ENCODE measurements at regions not wholly inside any gene's neighbourhood (a gene's known extent, or its start where the extent isn't known, plus 50 kb on each side); places are given as distances from the start of the nearest gene placed in this dataset.
"Not testable (repeated sequence)": the region's sequence is repeated elsewhere in the genome, so short reads cannot be mapped to it uniquely, and the experiment has no call there.

- H2AK5ac ChIP-seq (ENCODE audit: low read depth, low read length), result no peak overlapping the region
- H3K4ac ChIP-seq (ENCODE audit: low read length), result no peak overlapping the region
- H3K4me3 ChIP-seq (ENCODE audit: low read length in 2 of 2), result no peak overlapping the region
- peaks cover 0 to 4% of the 10 kb centered on the region in 2 donors for H3K9me3 ChIP-seq (replicated peaks in 1 of 2; ENCODE audit: control insufficient read depth in 2 of 2, insufficient read depth in 1 of 2, low read depth in 1 of 2, low read length in 2 of 2)
- H3K27me3 ChIP-seq (ENCODE audit: control insufficient read depth in 3 of 3, insufficient read depth in 3 of 3, low read depth in 1 of 3, low read length in 3 of 3), result no peaks in the 10 kb centered on the region
- H3K4me2 ChIP-seq (ENCODE audit: insufficient read depth, low read length, poor library complexity, severe bottlenecking), result no peak overlapping the region
- H2AFZ ChIP-seq (ENCODE audit: low read length), result no peak overlapping the region
- no CpG with 5 or more reads among the region's 4 CpGs for WGBS, 2 donors (ENCODE audit: extremely low coverage in 2 of 2, insufficient read length in 2 of 2, insufficient replicate concordance in 1 of 2)
- no peak for DNase-seq (ENCODE audit: low spot score)
- no peaks in the 10 kb centered on the region for H3K36me3 ChIP-seq (replicated peaks in 1 of 2; ENCODE audit: control insufficient read depth in 2 of 2, insufficient read depth in 2 of 2, low read length in 2 of 2)
- no peak overlapping the region for H4K91ac ChIP-seq (ENCODE audit: low read depth, low read length, poor library complexity)
- H3K14ac ChIP-seq (ENCODE audit: low read length), result no peak overlapping the region
- H3K18ac ChIP-seq (ENCODE audit: low read length), result no peak overlapping the region
- peaks cover 11 to 12% of the 10 kb centered on the region in 2 donors for H3K4me1 ChIP-seq (ENCODE audit: control insufficient read depth in 2 of 2, insufficient read depth in 1 of 2, low read depth in 1 of 2, low read length in 2 of 2)
- no peak overlapping the region for H3K9ac ChIP-seq (ENCODE audit: low read depth, low read length, poor library complexity)
- H4K8ac ChIP-seq (ENCODE audit: low read depth, low read length), result no peak overlapping the region
- no peaks in the 10 kb centered on the region for H3K79me1 ChIP-seq (ENCODE audit: low read depth, low read length)
- no peak overlapping the region for H3K27ac ChIP-seq (replicated peaks; ENCODE audit: low read length)
- H2BK15ac ChIP-seq (ENCODE audit: low read length), result no peak overlapping the region
- H2BK120ac ChIP-seq (ENCODE audit: low read depth, low read length), result no peak overlapping the region
- H2BK12ac ChIP-seq (ENCODE audit: low read length), result no peak overlapping the region
- no peak overlapping the region for H3K23ac ChIP-seq (ENCODE audit: low read depth, low read length, poor library complexity)
- no peak overlapping the region for H2BK5ac ChIP-seq (ENCODE audit: low read length)
Observed at GRCh38 chr18:49722477-49722876, 90.9 kb downstream of the ACAA2 start.

- H3K27ac ChIP-seq (replicated peaks; ENCODE audit: low read length), result no peak overlapping the region
Observed at GRCh38 chr18:49721981-49722380, 91.4 kb downstream of the ACAA2 start.

GRCh38 chr18:49720944-49721343, 92.4 kb downstream of the ACAA2 start:
- not testable (repeated sequence) for H4K91ac ChIP-seq (ENCODE audit: low read depth, low read length, poor library complexity); H3K23ac ChIP-seq (ENCODE audit: low read depth, low read length, poor library complexity); H3K18ac ChIP-seq (ENCODE audit: low read length); H2AK5ac ChIP-seq (ENCODE audit: low read depth, low read length); H3K27ac ChIP-seq (replicated peaks; ENCODE audit: low read length); H2BK15ac ChIP-seq (ENCODE audit: low read length); H3K9me3 ChIP-seq (replicated peaks in 1 of 2; ENCODE audit: control insufficient read depth in 2 of 2, insufficient read depth in 1 of 2, low read depth in 1 of 2, low read length in 2 of 2); H2BK12ac ChIP-seq (ENCODE audit: low read length); H2BK120ac ChIP-seq (ENCODE audit: low read depth, low read length); H3K36me3 ChIP-seq (replicated peaks in 1 of 2; ENCODE audit: control insufficient read depth in 2 of 2, insufficient read depth in 2 of 2, low read length in 2 of 2); H2BK5ac ChIP-seq (ENCODE audit: low read length); H3K4me2 ChIP-seq (ENCODE audit: insufficient read depth, low read length, poor library complexity, severe bottlenecking); H4K8ac ChIP-seq (ENCODE audit: low read depth, low read length); H3K9ac ChIP-seq (ENCODE audit: low read depth, low read length, poor library complexity); H3K4me3 ChIP-seq (ENCODE audit: low read length in 2 of 2); H3K4ac ChIP-seq (ENCODE audit: low read length); H2AFZ ChIP-seq (ENCODE audit: low read length); DNase-seq (ENCODE audit: low spot score); H3K27me3 ChIP-seq (ENCODE audit: control insufficient read depth in 3 of 3, insufficient read depth in 3 of 3, low read depth in 1 of 3, low read length in 3 of 3); H3K4me1 ChIP-seq (ENCODE audit: control insufficient read depth in 2 of 2, insufficient read depth in 1 of 2, low read depth in 1 of 2, low read length in 2 of 2); H3K79me1 ChIP-seq (ENCODE audit: low read depth, low read length); H3K14ac ChIP-seq (ENCODE audit: low read length)
- WGBS, 2 donors (ENCODE audit: extremely low coverage in 2 of 2, insufficient read length in 2 of 2, insufficient replicate concordance in 1 of 2), result no CpG with 5 or more reads among the region's 3 CpGs

More at GRCh38 chr18:49721981-49722380, 91.4 kb downstream of the ACAA2 start:
- Histone ChIP-seq H3K23ac (ENCODE audit: low read depth, low read length, poor library complexity) (no peak overlapping the region), H3K4me2 (ENCODE audit: insufficient read depth, low read length, poor library complexity, severe bottlenecking) (no peak overlapping the region), H3K36me3 (replicated peaks in 1 of 2; ENCODE audit: control insufficient read depth in 2 of 2, insufficient read depth in 2 of 2, low read length in 2 of 2) (no peaks in the 10 kb centered on the region), H2BK5ac (ENCODE audit: low read length) (no peak overlapping the region), H3K14ac (ENCODE audit: low read length) (no peak overlapping the region), H2BK120ac (ENCODE audit: low read depth, low read length) (no peak overlapping the region), H2BK15ac (ENCODE audit: low read length) (no peak overlapping the region), H3K9me3 (replicated peaks in 1 of 2; ENCODE audit: control insufficient read depth in 2 of 2, insufficient read depth in 1 of 2, low read depth in 1 of 2, low read length in 2 of 2) (peaks cover 0 to 4% of the 10 kb centered on the region in 2 donors), H3K79me1 (ENCODE audit: low read depth, low read length) (no peaks in the 10 kb centered on the region), H3K9ac (ENCODE audit: low read depth, low read length, poor library complexity) (no peak overlapping the region), H3K4ac (ENCODE audit: low read length) (no peak overlapping the region), H4K8ac (ENCODE audit: low read depth, low read length) (no peak overlapping the region), H3K27me3 (ENCODE audit: control insufficient read depth in 3 of 3, insufficient read depth in 3 of 3, low read depth in 1 of 3, low read length in 3 of 3) (no peaks in the 10 kb centered on the region), H3K18ac (ENCODE audit: low read length) (no peak overlapping the region), H2BK12ac (ENCODE audit: low read length) (no peak overlapping the region), H3K4me3 (ENCODE audit: low read length in 2 of 2) (no peak overlapping the region), H2AK5ac (ENCODE audit: low read depth, low read length) (no peak overlapping the region), H2AFZ (ENCODE audit: low read length) (no peak overlapping the region), H3K4me1 (ENCODE audit: control insufficient read depth in 2 of 2, insufficient read depth in 1 of 2, low read depth in 1 of 2, low read length in 2 of 2) (peaks cover 11 to 12% of the 10 kb centered on the region in 2 donors), H4K91ac (ENCODE audit: low read depth, low read length, poor library complexity) (no peak overlapping the region)
- WGBS, 2 donors (ENCODE audit: extremely low coverage in 2 of 2, insufficient read length in 2 of 2, insufficient replicate concordance in 1 of 2), result no CpG with 5 or more reads among the region's 3 CpGs
- no peak for DNase-seq (ENCODE audit: low spot score)

- H4K91ac ChIP-seq (ENCODE audit: low read depth, low read length, poor library complexity), result no peak overlapping the region
- H3K4me2 ChIP-seq (ENCODE audit: insufficient read depth, low read length, poor library complexity, severe bottlenecking), result no peak overlapping the region
- H3K4ac ChIP-seq (ENCODE audit: low read length), result no peak overlapping the region
- no peaks in the 10 kb centered on the region for H3K4me1 ChIP-seq (ENCODE audit: control insufficient read depth in 2 of 2, insufficient read depth in 1 of 2, low read depth in 1 of 2, low read length in 2 of 2)
- no peaks in the 10 kb centered on the region for H3K27me3 ChIP-seq (ENCODE audit: control insufficient read depth in 3 of 3, insufficient read depth in 3 of 3, low read depth in 1 of 3, low read length in 3 of 3)
- H3K79me1 ChIP-seq (ENCODE audit: low read depth, low read length), result no peaks in the 10 kb centered on the region
- no peak overlapping the region for H2BK5ac ChIP-seq (ENCODE audit: low read length)
- peaks cover 0 to 4% of the 10 kb centered on the region in 2 donors for H3K9me3 ChIP-seq (replicated peaks in 1 of 2; ENCODE audit: control insufficient read depth in 2 of 2, insufficient read depth in 1 of 2, low read depth in 1 of 2, low read length in 2 of 2)
- no peak overlapping the region for H3K23ac ChIP-seq (ENCODE audit: low read depth, low read length, poor library complexity)
- no peak overlapping the region for H4K8ac ChIP-seq (ENCODE audit: low read depth, low read length)
- H3K36me3 ChIP-seq (replicated peaks in 1 of 2; ENCODE audit: control insufficient read depth in 2 of 2, insufficient read depth in 2 of 2, low read length in 2 of 2), result no peaks in the 10 kb centered on the region
- no peak overlapping the region for H3K9ac ChIP-seq (ENCODE audit: low read depth, low read length, poor library complexity)
- H3K4me3 ChIP-seq (ENCODE audit: low read length in 2 of 2), result no peak overlapping the region
- no peak overlapping the region for H2BK120ac ChIP-seq (ENCODE audit: low read depth, low read length)
- H3K18ac ChIP-seq (ENCODE audit: low read length), result no peak overlapping the region
- DNase-seq (ENCODE audit: low spot score), result no peak
- no peak overlapping the region for H2BK15ac ChIP-seq (ENCODE audit: low read length)
- H2BK12ac ChIP-seq (ENCODE audit: low read length), result no peak overlapping the region
- no peak overlapping the region for H2AK5ac ChIP-seq (ENCODE audit: low read depth, low read length)
- no peak overlapping the region for H3K14ac ChIP-seq (ENCODE audit: low read length)
- WGBS, 2 donors (ENCODE audit: extremely low coverage in 2 of 2, insufficient read length in 2 of 2, insufficient replicate concordance in 1 of 2), result no CpG with 5 or more reads among the region's 3 CpGs
- no peak overlapping the region for H2AFZ ChIP-seq (ENCODE audit: low read length)
- H3K27ac ChIP-seq (replicated peaks; ENCODE audit: low read length), result no peak overlapping the region
Observed at GRCh38 chr18:49717617-49718016, 95.7 kb downstream of the ACAA2 start.

Data from neuronal stem cell (in vitro differentiated cells).